HEK293T (cell line): ENCODE measurements at regions not wholly inside any gene's neighbourhood (a gene's known extent, or its start where the extent isn't known, plus 50 kb on each side); places are given as distances from the start of the nearest gene placed in this dataset.

Source experiments
- ARNT ChIP-seq: fragments of 450-650 bp; IDR thresholded peaks from 2 replicates; pipeline ENCODE4 v1.6.1; 2017; ENCODE audit warnings: mild to moderate bottlenecking
- BHLHE40 ChIP-seq: fragments of 450-650 bp; IDR thresholded peaks from 2 replicates; pipeline ENCODE4 v1.6.1; 2016; ENCODE audit warnings: mild to moderate bottlenecking, moderate library complexity, borderline replicate concordance
- ELF4 ChIP-seq: fragments of 450-650 bp; IDR thresholded peaks from 2 replicates; pipeline ENCODE4 v1.6.1; 2017; ENCODE audit warnings: antibody characterized with exemption
- FOXA1 ChIP-seq: fragments of 450-650 bp; IDR thresholded peaks from 2 replicates; pipeline ENCODE4 v1.6.1; 2016; ENCODE audit warnings: mild to moderate bottlenecking
- FOXK2 ChIP-seq: fragments of 450-650 bp; IDR thresholded peaks from 2 replicates; pipeline ENCODE4 v1.6.1; 2016; ENCODE audit warnings: mild to moderate bottlenecking
- FOXM1 ChIP-seq: fragments of 450-650 bp; IDR thresholded peaks from 2 replicates; pipeline ENCODE4 v1.6.1; 2017; ENCODE audit warnings: mild to moderate bottlenecking, borderline replicate concordance
- HDGF ChIP-seq: fragments of 450-650 bp; IDR thresholded peaks from 2 replicates; pipeline ENCODE4 v1.6.1; 2017; ENCODE audit warnings: antibody characterized with exemption, borderline replicate concordance
- LEF1 ChIP-seq: fragments of 450-650 bp; IDR thresholded peaks from 2 replicates; pipeline ENCODE4 v1.6.1; 2017; ENCODE audit warnings: mild to moderate bottlenecking, borderline replicate concordance
- NFRKB ChIP-seq: fragments of 450-650 bp; IDR thresholded peaks from 2 replicates; pipeline ENCODE4 v1.6.1; 2016; ENCODE audit warnings: mild to moderate bottlenecking, moderate library complexity
- SP1 ChIP-seq: fragments of 450-650 bp; IDR thresholded peaks from 2 replicates; pipeline ENCODE4 v1.6.1; 2017
- SUZ12 ChIP-seq: fragments of 450-650 bp; IDR thresholded peaks from 2 replicates; pipeline ENCODE4 v1.6.1; 2016; ENCODE audit warnings: mild to moderate bottlenecking
- TARDBP ChIP-seq: fragments of 450-650 bp; IDR thresholded peaks from 2 replicates; pipeline ENCODE4 v1.6.1; 2016
- ZNF384 ChIP-seq: fragments of 450-650 bp; IDR thresholded peaks from 2 replicates; pipeline ENCODE4 v1.6.1; 2016
- TF ChIP-seq, protein P1 (sequence below): fragments of 450-650 bp; IDR thresholded peaks from 2 replicates; pipeline ENCODE4 v1.6.1; 2016

GRCh38 chr1:23614032-23614660, 54.8 kb upstream of the ID3 start:
- TF ChIP-seq FOXM1 (no peak), SP1 (no peak), NFRKB (no peak), HDGF (no peak), ARNT (no peak), SUZ12 (no peak), FOXA1 (no peak), TARDBP (no peak), FOXK2 (no peak), ELF4 (no peak), BHLHE40 (no peak), ZNF384 (no peak), LEF1 (no peak)
- TF ChIP-seq, protein P1, sequence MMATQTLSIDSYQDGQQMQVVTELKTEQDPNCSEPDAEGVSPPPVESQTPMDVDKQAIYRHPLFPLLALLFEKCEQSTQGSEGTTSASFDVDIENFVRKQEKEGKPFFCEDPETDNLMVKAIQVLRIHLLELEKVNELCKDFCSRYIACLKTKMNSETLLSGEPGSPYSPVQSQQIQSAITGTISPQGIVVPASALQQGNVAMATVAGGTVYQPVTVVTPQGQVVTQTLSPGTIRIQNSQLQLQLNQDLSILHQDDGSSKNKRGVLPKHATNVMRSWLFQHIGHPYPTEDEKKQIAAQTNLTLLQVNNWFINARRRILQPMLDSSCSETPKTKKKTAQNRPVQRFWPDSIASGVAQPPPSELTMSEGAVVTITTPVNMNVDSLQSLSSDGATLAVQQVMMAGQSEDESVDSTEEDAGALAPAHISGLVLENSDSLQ = no peak
